ENCODE measurements at regions not wholly inside any gene's neighbourhood (a gene's known extent, or its start where the extent isn't known, plus 50 kb on each side); places are given as distances from the start of the nearest gene placed in this dataset.
A peak's percentile ranks its signal among the peaks of the same experiment; 100 is the strongest.
"Not testable (repeated sequence)": the region's sequence is repeated elsewhere in the genome, so short reads cannot be mapped to it uniquely, and the experiment has no call there.

- DNase-seq (ENCODE audit: low spot score) = peak; percentile 72
Observed at GRCh38 chr9:41273549-41274267, 84.6 kb upstream of the ZNG1F start.

- DNase-seq (ENCODE audit: low spot score) = not testable (repeated sequence)
Observed at GRCh38 chr9:41272879-41273548, 83.9 kb upstream of the ZNG1F start.

DNA sequence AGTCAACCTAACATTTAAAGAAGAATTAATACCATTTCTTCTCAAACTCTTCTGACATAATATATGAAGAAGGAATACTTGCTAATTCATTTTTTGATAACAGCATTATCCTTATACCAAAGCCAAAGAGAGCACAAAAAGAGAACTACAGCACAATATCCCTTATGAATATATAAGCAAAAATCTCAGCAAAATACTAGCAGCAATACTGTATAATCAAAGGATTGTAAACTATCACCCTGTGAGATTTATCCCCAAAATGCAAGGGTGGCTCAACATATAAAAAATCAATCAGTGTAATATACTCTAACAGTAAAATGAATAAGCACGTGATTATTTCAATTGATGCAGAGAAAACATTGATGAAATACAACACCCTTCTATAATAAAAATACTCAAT, 81.9 kb upstream of the ZNG1F start:
- not testable (repeated sequence) for DNase-seq (ENCODE audit: low spot score)

DNA sequence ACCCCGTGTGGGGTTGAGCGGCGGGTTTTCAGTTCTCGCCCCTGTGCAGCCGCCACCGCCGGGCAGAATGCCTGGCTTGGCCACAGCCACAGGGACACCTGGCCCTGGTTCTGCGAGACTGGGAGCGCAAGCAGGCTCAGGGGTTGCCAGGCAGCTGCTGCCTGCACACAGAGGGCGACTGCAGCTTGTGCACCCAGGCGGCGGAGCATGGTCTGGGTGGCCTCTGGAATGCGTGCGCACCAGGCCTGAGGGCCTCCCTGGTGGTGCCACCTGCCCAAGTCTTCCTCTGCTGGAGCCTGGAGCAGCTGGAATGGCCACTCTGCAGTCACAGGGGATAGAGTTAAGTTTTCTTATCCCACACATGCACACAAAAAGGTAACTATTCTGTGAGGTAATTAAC, 80.4 kb upstream of the ZNG1F start:
- DNase-seq (ENCODE audit: low spot score) = not testable (repeated sequence)

- not testable (repeated sequence) for DNase-seq (ENCODE audit: low spot score)
Observed at GRCh38 chr9:41269054-41269453, 79.9 kb upstream of the ZNG1F start.

- not testable (repeated sequence) for DNase-seq (ENCODE audit: low spot score)
Observed at GRCh38 chr9:41266602-41267001, 77.5 kb upstream of the ZNG1F start.

DNA sequence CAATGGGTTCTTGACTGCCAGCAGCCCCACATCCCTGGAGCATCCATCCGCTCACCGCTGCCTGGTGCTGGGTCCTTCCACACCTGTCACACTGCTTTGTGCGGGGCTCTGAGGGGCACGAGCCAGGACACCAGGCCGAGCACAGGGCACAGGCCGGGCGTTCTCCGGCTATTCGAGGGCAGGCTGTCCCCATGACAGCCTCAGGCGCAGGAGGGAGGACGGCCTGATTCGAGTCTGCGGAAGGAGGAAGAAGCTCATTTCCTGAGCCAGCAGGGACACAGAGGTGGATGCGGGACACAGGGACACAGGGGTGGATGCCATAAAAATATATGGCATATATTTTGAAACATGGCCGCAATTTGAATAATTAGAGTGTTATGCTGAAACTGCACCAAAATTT, 76.9 kb upstream of the ZNG1F start:
- DNase-seq (ENCODE audit: low spot score) = not testable (repeated sequence)

GRCh38 chr9:41251973-41252372, 62.9 kb upstream of the ZNG1F start:
- not testable (repeated sequence) for DNase-seq (ENCODE audit: low spot score)

GRCh38 chr9:41251101-41251500, 62.0 kb upstream of the ZNG1F start:
- DNase-seq (ENCODE audit: low spot score) = not testable (repeated sequence)

DNA sequence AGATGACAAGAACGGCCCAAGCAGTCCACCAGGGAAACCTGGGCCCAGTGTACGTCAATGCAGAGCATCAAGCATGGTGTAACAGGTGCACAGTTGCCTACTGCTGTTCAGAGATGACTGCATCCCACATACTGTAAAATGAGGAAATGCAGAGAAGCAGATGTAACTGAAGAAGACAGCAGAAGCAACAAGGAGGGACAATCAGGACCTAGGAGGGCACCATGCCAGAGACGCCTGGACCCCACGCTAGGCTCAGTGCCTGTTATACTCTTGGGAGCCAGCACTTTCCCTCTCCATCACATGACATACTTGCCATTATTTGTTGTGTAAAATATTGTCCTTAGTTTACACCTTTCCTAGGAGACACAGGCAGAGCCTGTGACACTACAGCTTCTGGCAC, 57.6 kb upstream of the ZNG1F start:
- DNase-seq (ENCODE audit: low spot score) = not testable (repeated sequence)
